Loucy (cell line): ENCODE measurements at regions not wholly inside any gene's neighbourhood (a gene's known extent, or its start where the extent isn't known, plus 50 kb on each side); places are given as distances from the start of the nearest gene placed in this dataset.

Source experiments
- H2AFZ ChIP-seq: fragments of 200-600 bp; sonication (generic); 2 replicates; pipeline ENCODE4 v1.6.0; 2016; ENCODE audit warnings: antibody characterized with exemption, mild to moderate bottlenecking, low read length, moderate library complexity
- H3F3A ChIP-seq: fragments of 200-600 bp; 2 replicates; pipeline ENCODE4 v1.6.0; 2016; ENCODE audit warnings: antibody characterized with exemption, low read depth, mild to moderate bottlenecking
- H3K27me3 ChIP-seq: fragments of 200-600 bp; sonication (generic); 2 replicates; pipeline ENCODE4 v1.6.1; 2014; ENCODE audit warnings: low read length, mild to moderate bottlenecking; ENCODE audit not compliant: insufficient read depth, poor library complexity, severe bottlenecking
- H3K36me3 ChIP-seq: fragments of 200-600 bp; sonication (generic); 2 replicates; pipeline ENCODE4 v1.6.1; 2016; ENCODE audit warnings: low read length; ENCODE audit not compliant: insufficient read depth
- H3K4me1 ChIP-seq: fragments of 200-600 bp; sonication (generic); 2 replicates; pipeline ENCODE4 v1.5.1; 2014; ENCODE audit warnings: low read length, mild to moderate bottlenecking; ENCODE audit not compliant: insufficient read depth, poor library complexity, severe bottlenecking
- H3K4me2 ChIP-seq: fragments of 200-600 bp; sonication (generic); 2 replicates; pipeline ENCODE4 v1.6.0; 2014; ENCODE audit warnings: antibody characterized with exemption, low read length, low read depth, mild to moderate bottlenecking; ENCODE audit not compliant: poor library complexity, severe bottlenecking
- H3K4me3 ChIP-seq: fragments of 200-600 bp; sonication (generic); 2 replicates; pipeline ENCODE4 v1.5.1; 2014; ENCODE audit warnings: low read length, mild to moderate bottlenecking, mixed read lengths; ENCODE audit not compliant: poor library complexity, severe bottlenecking
- H3K79me2 ChIP-seq: fragments of 200-600 bp; sonication (generic); 2 replicates; pipeline ENCODE4 v1.6.1; 2014; ENCODE audit warnings: low read length; ENCODE audit not compliant: insufficient read depth
- H3K9ac ChIP-seq: fragments of 200-600 bp; sonication (generic); 2 replicates; pipeline ENCODE4 v1.6.0; 2014; ENCODE audit warnings: mild to moderate bottlenecking, low read depth, low read length, moderate library complexity; ENCODE audit not compliant: poor library complexity, severe bottlenecking
- H3K9me2 ChIP-seq: fragments of 200-600 bp; sonication (generic); replicated peaks from 2 replicates; pipeline ENCODE4 v1.6.1; 2016; ENCODE audit warnings: low read depth, low read length, mixed read lengths
- H3K9me3 ChIP-seq: fragments of 200-600 bp; sonication (generic); 2 replicates; pipeline ENCODE4 v1.6.1; 2014; ENCODE audit warnings: mild to moderate bottlenecking, antibody characterized with exemption, low read length, low read depth; ENCODE audit not compliant: insufficient read depth
- H4K20me1 ChIP-seq: fragments of 200-600 bp; sonication (generic); 2 replicates; pipeline ENCODE4 v1.6.0; 2014; ENCODE audit warnings: antibody characterized with exemption, low read length, mild to moderate bottlenecking; ENCODE audit not compliant: insufficient read depth, poor library complexity, severe bottlenecking
- EZH2phosphoT487 ChIP-seq: fragments of 200-600 bp; IDR thresholded peaks from 2 replicates; pipeline ENCODE4 v1.6.1; 2018; ENCODE audit warnings: antibody characterized with exemption, mild to moderate bottlenecking, moderate library complexity, borderline replicate concordance
- TF ChIP-seq, protein P1 (sequence below): fragments of 200-600 bp; sonication (generic); conservative IDR thresholded peaks from 2 replicates; pipeline ENCODE4 v1.5.1; 2014; ENCODE audit warnings: mild to moderate bottlenecking, antibody characterized with exemption, low read length

DNA sequence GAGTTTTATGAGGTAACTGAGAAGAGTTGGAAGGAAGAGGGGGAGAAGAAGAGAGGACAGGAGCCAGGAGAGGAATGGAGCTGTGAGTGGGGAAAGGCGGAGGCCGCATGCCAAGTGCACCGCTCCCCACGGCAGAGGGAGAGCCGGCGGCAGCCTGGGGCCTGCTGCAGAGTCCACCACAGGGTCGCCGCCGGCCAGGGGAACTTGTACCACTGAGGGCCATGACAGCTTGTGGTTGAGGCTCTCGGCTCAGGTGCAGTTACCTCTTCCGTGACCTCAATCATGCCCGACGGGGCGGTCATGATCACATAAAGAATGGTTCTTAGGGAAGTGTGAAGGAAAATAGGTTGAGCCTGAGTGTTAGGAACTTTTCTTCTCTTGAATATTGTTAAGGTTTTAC is 325.0 kb downstream of the SNAPC1 start:
- H3K9ac ChIP-seq: no peak overlapping the region
- H3K79me2 ChIP-seq: no peaks in the 10 kb centered on the region
- H2AFZ ChIP-seq: no peak overlapping the region
- H3K9me2 ChIP-seq: no peaks in the 10 kb centered on the region
- no peaks in the 10 kb centered on the region for H3K27me3 ChIP-seq
- H3K9me3 ChIP-seq: no peaks in the 10 kb centered on the region
- no peaks in the 10 kb centered on the region for H3F3A ChIP-seq
- no peak overlapping the region for H3K4me3 ChIP-seq
- H3K4me2 ChIP-seq: no peak overlapping the region
- no peaks in the 10 kb centered on the region for H3K4me1 ChIP-seq
- H4K20me1 ChIP-seq: no peaks in the 10 kb centered on the region
- TF ChIP-seq, protein P1, sequence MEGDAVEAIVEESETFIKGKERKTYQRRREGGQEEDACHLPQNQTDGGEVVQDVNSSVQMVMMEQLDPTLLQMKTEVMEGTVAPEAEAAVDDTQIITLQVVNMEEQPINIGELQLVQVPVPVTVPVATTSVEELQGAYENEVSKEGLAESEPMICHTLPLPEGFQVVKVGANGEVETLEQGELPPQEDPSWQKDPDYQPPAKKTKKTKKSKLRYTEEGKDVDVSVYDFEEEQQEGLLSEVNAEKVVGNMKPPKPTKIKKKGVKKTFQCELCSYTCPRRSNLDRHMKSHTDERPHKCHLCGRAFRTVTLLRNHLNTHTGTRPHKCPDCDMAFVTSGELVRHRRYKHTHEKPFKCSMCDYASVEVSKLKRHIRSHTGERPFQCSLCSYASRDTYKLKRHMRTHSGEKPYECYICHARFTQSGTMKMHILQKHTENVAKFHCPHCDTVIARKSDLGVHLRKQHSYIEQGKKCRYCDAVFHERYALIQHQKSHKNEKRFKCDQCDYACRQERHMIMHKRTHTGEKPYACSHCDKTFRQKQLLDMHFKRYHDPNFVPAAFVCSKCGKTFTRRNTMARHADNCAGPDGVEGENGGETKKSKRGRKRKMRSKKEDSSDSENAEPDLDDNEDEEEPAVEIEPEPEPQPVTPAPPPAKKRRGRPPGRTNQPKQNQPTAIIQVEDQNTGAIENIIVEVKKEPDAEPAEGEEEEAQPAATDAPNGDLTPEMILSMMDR: no peak
- TF ChIP-seq EZH2phosphoT487: no peak
- H3K36me3 ChIP-seq: no peaks in the 10 kb centered on the region

DNA sequence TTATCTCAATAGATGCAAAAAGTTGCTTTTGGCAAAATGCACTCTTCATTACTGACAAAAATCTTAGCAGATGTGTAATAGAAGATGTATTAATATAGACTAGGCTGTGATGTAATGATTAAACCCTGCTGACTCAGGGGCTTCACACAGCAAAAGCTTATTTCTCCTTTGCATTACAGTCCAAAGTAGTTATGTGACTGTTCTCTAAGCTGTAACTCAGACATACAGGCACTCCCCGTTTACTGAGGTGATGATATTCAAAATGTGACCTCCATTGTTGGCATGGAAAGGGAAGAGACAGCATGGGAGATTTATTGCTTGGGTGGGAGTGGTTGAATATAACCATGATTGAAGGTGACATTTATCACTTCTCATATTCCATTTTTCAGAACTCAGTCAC is 331.5 kb downstream of the SNAPC1 start:
- no peaks in the 10 kb centered on the region for H3K27me3 ChIP-seq
- no peak for TF ChIP-seq EZH2phosphoT487
- TF ChIP-seq, protein P1: no peak
- H3K9me3 ChIP-seq: no peaks in the 10 kb centered on the region
- H3K4me1 ChIP-seq: no peaks in the 10 kb centered on the region
- no peaks in the 10 kb centered on the region for H3K36me3 ChIP-seq
- no peak overlapping the region for H2AFZ ChIP-seq
- H3K9me2 ChIP-seq: no peaks in the 10 kb centered on the region
- no peak overlapping the region for H3K4me2 ChIP-seq
- no peak overlapping the region for H3K9ac ChIP-seq
- no peaks in the 10 kb centered on the region for H4K20me1 ChIP-seq
- no peaks in the 10 kb centered on the region for H3F3A ChIP-seq
- no peaks in the 10 kb centered on the region for H3K79me2 ChIP-seq
- H3K4me3 ChIP-seq: no peak overlapping the region

- no peak overlapping the region for H3K4me3 ChIP-seq
- no peaks in the 10 kb centered on the region for H3K9me2 ChIP-seq
- no peaks in the 10 kb centered on the region for H3K79me2 ChIP-seq
- H3F3A ChIP-seq: no peaks in the 10 kb centered on the region
- no peaks in the 10 kb centered on the region for H3K27me3 ChIP-seq
- H3K4me1 ChIP-seq: no peaks in the 10 kb centered on the region
- H3K9ac ChIP-seq: no peak overlapping the region
- TF ChIP-seq, protein P1: no peak
- TF ChIP-seq EZH2phosphoT487: no peak
- H3K4me2 ChIP-seq: no peak overlapping the region
- H4K20me1 ChIP-seq: no peaks in the 10 kb centered on the region
- H2AFZ ChIP-seq: no peak overlapping the region
- no peaks in the 10 kb centered on the region for H3K9me3 ChIP-seq
- no peaks in the 10 kb centered on the region for H3K36me3 ChIP-seq
These were observed 334.9 kb downstream of the SNAPC1 start for GRCh38 chr14:62097072-62097471.
